ENCODE measurements at regions not wholly inside any gene's neighbourhood (a gene's known extent, or its start where the extent isn't known, plus 50 kb on each side); places are given as distances from the start of the nearest gene placed in this dataset.

DNA sequence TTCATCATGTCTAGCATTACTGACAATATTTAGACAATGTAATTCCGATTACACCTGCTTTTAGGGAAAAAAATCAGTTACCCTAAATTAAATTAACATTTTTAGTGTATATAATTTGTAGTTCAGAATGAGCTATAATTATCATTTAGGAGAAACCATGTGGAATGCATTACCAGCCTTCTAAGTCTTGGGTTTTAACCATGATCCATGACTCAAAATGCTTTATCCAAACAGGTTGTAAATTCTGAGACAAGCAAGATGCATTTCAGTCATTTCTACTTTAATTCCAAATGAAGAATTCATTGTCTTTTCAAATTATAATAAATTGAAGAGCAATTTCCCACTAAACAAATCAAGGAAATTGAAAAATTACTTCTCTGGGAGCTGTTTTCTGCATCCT is 243.7 kb upstream of the LRIG1 start:
- ChIA-PET POLR2A (no interaction called here), CTCF (ENCODE audit: low intra/inter-chr PET ratio) (no interaction called here)
- Histone ChIP-seq H3K27me3 (ENCODE audit: control insufficient read depth in 2 of 2, insufficient read depth in 2 of 2, low read length in 2 of 2) (no peaks in the 10 kb centered on the region), H3K9ac (ENCODE audit: insufficient read depth in 1 of 2, low read depth in 2 of 2, low read length in 2 of 2) (no peak overlapping the region), H3K27ac (ENCODE audit: extremely low read depth, low read depth, low read length) (no peak overlapping the region), H3K9me3 (replicated peaks; ENCODE audit: control insufficient read depth, insufficient read depth, low read depth, low read length) (no peaks in the 10 kb centered on the region), H3K4me2 (ENCODE audit: insufficient read depth, low read length) (no peak overlapping the region), H3K4me3 (no peak overlapping the region), H2AFZ (ENCODE audit: low read depth, low read length) (no peak overlapping the region), H4K20me1 (replicated peaks; ENCODE audit: control insufficient read depth, insufficient read depth, low read length) (no peaks in the 10 kb centered on the region), H3K36me3 (ENCODE audit: control insufficient read depth, insufficient read depth, low read length) (no peaks in the 10 kb centered on the region), H3K9me1 (ENCODE audit: control insufficient read depth, insufficient read depth, low read length) (no peaks in the 10 kb centered on the region), H3K79me2 (ENCODE audit: control insufficient read depth, insufficient read depth, low read length) (no peaks in the 10 kb centered on the region), H3K4me1 (replicated peaks in 1 of 2; ENCODE audit: control insufficient read depth in 2 of 2, insufficient read depth in 2 of 2, low read length in 2 of 2) (no peaks in the 10 kb centered on the region)
- in situ Hi-C loops (cut with MboI) (no loop called here), intact Hi-C loops (cut with micrococcal nuclease) (no loop called here)
- ATAC-seq, result no peak
- no peak for FAIRE-seq
- DNase-seq (ENCODE audit: extremely low read depth in 1 of 4, low spot score in 3 of 4), result no peak
- TF ChIP-seq, protein P1, sequence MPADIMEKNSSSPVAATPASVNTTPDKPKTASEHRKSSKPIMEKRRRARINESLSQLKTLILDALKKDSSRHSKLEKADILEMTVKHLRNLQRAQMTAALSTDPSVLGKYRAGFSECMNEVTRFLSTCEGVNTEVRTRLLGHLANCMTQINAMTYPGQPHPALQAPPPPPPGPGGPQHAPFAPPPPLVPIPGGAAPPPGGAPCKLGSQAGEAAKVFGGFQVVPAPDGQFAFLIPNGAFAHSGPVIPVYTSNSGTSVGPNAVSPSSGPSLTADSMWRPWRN (IDR thresholded peaks at IDR 0.05; ENCODE audit: low read depth), result no peak
- TF ChIP-seq BDP1 (IDR thresholded peaks at IDR 0.05; ENCODE audit: insufficient read depth, insufficient read length) (no peak), PPARD (CRISPR knock-in tag; IDR thresholded peaks at IDR 0.05) (no peak), OTX1 (CRISPR knock-in tag; IDR thresholded peaks at IDR 0.05) (no peak), RBM22 (IDR thresholded peaks at IDR 0.05; ENCODE audit: low read depth, low read length, poor library complexity, severe bottlenecking) (no peak), MTA3 (IDR thresholded peaks at IDR 0.05; ENCODE audit: borderline replicate concordance) (no peak), THRAP3 (IDR thresholded peaks at IDR 0.05; ENCODE audit: borderline replicate concordance) (no peak), CBX5 (IDR thresholded peaks at IDR 0.05; ENCODE audit: borderline replicate concordance, low read depth) (no peak), HDAC3 (IDR thresholded peaks at IDR 0.05; ENCODE audit: borderline replicate concordance, partially characterized antibody) (no peak), ZBED1 (IDR thresholded peaks at IDR 0.05) (no peak), LARP7 (IDR thresholded peaks at IDR 0.05) (no peak), CBFA2T2 (conservative IDR thresholded peaks at IDR 0.05) (no peak), RBM34 (IDR thresholded peaks at IDR 0.05; ENCODE audit: borderline replicate concordance, insufficient read depth, low read length) (no peak), RNF2 (IDR thresholded peaks at IDR 0.05) (no peak)
- TF ChIP-seq, protein P2, sequence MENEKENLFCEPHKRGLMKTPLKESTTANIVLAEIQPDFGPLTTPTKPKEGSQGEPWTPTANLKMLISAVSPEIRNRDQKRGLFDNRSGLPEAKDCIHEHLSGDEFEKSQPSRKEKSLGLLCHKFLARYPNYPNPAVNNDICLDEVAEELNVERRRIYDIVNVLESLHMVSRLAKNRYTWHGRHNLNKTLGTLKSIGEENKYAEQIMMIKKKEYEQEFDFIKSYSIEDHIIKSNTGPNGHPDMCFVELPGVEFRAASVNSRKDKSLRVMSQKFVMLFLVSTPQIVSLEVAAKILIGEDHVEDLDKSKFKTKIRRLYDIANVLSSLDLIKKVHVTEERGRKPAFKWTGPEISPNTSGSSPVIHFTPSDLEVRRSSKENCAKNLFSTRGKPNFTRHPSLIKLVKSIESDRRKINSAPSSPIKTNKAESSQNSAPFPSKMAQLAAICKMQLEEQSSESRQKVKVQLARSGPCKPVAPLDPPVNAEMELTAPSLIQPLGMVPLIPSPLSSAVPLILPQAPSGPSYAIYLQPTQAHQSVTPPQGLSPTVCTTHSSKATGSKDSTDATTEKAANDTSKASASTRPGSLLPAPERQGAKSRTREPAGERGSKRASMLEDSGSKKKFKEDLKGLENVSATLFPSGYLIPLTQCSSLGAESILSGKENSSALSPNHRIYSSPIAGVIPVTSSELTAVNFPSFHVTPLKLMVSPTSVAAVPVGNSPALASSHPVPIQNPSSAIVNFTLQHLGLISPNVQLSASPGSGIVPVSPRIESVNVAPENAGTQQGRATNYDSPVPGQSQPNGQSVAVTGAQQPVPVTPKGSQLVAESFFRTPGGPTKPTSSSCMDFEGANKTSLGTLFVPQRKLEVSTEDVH (IDR thresholded peaks at IDR 0.05; ENCODE audit: low read depth, partially characterized antibody), result no peak
- TF ChIP-seq, protein P3, sequence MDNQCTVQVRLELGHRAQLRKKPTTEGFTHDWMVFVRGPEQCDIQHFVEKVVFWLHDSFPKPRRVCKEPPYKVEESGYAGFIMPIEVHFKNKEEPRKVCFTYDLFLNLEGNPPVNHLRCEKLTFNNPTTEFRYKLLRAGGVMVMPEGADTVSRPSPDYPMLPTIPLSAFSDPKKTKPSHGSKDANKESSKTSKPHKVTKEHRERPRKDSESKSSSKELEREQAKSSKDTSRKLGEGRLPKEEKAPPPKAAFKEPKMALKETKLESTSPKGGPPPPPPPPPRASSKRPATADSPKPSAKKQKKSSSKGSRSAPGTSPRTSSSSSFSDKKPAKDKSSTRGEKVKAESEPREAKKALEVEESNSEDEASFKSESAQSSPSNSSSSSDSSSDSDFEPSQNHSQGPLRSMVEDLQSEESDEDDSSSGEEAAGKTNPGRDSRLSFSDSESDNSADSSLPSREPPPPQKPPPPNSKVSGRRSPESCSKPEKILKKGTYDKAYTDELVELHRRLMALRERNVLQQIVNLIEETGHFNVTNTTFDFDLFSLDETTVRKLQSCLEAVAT (IDR thresholded peaks at IDR 0.05), result no peak
- 0% methylated on average over 1 of the region's 1 CpG for WGBS (ENCODE audit: insufficient coverage, low coverage, missing lambda C conversion rate)
- BruUV-seq (replicated peaks), result no TSS peak
